HL-60 (cell line): ENCODE measurements at regions not wholly inside any gene's neighbourhood (a gene's known extent, or its start where the extent isn't known, plus 50 kb on each side); places are given as distances from the start of the nearest gene placed in this dataset.

Experiments
- DNase-seq, 2 experiments: peaks; one replicate each; pipeline ENCODE4 v3.0.0-alpha.2; 2010 to 2020; ENCODE audit warnings: low read depth in 1 of 2, low spot score in 1 of 2
- H3K27ac ChIP-seq: fragments of 250-450 bp; sonication (Bioruptor Pico); replicated peaks from 2 replicates; pipeline ENCODE4 v1.5.1; 2020; ENCODE audit warnings: mild to moderate bottlenecking, moderate library complexity
- H3K27me3 ChIP-seq: fragments of 250-450 bp; sonication (Bioruptor Pico); 2 replicates; pipeline ENCODE4 v1.5.1; 2021; ENCODE audit warnings: mild to moderate bottlenecking, moderate library complexity; ENCODE audit not compliant: insufficient read depth, poor library complexity, severe bottlenecking
- H3K4me3 ChIP-seq: replicated peaks from 2 replicates; pipeline ENCODE4 v1.5.1; 2011; ENCODE audit warnings: mild to moderate bottlenecking, control low read depth, low read length; ENCODE audit not compliant: insufficient read depth
- CTCF ChIP-seq: IDR thresholded peaks from one replicate; pipeline ENCODE4 v1.5.1; 2011; ENCODE audit warnings: low read length, control low read depth, inconsistent platforms; ENCODE audit not compliant: insufficient read depth
- GABPA ChIP-seq: IDR thresholded peaks from 2 replicates; pipeline ENCODE4 v1.6.1; 2012; ENCODE audit warnings: low read depth
- POLR2AphosphoS5 ChIP-seq: IDR thresholded peaks from 2 replicates; pipeline ENCODE4 v1.6.1; 2012; ENCODE audit warnings: low read depth
- SPI1 ChIP-seq: IDR thresholded peaks from 2 replicates; pipeline ENCODE4 v1.6.1; 2012; ENCODE audit warnings: low read depth, mild to moderate bottlenecking, borderline replicate concordance
- TF ChIP-seq, protein P1 (sequence below): IDR thresholded peaks from 2 replicates; pipeline ENCODE4 v1.6.1; 2012; ENCODE audit warnings: low read depth; ENCODE audit not compliant: insufficient replicate concordance

- peaks cover 15% of the 10 kb centered on the region for H3K27me3 ChIP-seq
- DNase-seq, result no peak
- TF ChIP-seq CTCF (no peak), POLR2AphosphoS5 (no peak), GABPA (no peak), SPI1 (no peak)
- TF ChIP-seq, protein P1, sequence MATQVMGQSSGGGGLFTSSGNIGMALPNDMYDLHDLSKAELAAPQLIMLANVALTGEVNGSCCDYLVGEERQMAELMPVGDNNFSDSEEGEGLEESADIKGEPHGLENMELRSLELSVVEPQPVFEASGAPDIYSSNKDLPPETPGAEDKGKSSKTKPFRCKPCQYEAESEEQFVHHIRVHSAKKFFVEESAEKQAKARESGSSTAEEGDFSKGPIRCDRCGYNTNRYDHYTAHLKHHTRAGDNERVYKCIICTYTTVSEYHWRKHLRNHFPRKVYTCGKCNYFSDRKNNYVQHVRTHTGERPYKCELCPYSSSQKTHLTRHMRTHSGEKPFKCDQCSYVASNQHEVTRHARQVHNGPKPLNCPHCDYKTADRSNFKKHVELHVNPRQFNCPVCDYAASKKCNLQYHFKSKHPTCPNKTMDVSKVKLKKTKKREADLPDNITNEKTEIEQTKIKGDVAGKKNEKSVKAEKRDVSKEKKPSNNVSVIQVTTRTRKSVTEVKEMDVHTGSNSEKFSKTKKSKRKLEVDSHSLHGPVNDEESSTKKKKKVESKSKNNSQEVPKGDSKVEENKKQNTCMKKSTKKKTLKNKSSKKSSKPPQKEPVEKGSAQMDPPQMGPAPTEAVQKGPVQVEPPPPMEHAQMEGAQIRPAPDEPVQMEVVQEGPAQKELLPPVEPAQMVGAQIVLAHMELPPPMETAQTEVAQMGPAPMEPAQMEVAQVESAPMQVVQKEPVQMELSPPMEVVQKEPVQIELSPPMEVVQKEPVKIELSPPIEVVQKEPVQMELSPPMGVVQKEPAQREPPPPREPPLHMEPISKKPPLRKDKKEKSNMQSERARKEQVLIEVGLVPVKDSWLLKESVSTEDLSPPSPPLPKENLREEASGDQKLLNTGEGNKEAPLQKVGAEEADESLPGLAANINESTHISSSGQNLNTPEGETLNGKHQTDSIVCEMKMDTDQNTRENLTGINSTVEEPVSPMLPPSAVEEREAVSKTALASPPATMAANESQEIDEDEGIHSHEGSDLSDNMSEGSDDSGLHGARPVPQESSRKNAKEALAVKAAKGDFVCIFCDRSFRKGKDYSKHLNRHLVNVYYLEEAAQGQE, result no peak
- H3K4me3 ChIP-seq, result no peak overlapping the region
- H3K27ac ChIP-seq, result no peak overlapping the region
Measured at GRCh38 chr9:89696780-89697179, 92.0 kb downstream of the GADD45G start.

- Histone ChIP-seq H3K27ac (no peak overlapping the region), H3K27me3 (peaks cover 14% of the 10 kb centered on the region), H3K4me3 (no peak overlapping the region)
- TF ChIP-seq CTCF, result no peak
- no peak for TF ChIP-seq SPI1
- no peak for TF ChIP-seq POLR2AphosphoS5
- TF ChIP-seq GABPA, result no peak
- TF ChIP-seq, protein P1, result no peak
- no peak for DNase-seq
Measured at GRCh38 chr9:89697553-89697952, 92.7 kb downstream of the GADD45G start.

DNA sequence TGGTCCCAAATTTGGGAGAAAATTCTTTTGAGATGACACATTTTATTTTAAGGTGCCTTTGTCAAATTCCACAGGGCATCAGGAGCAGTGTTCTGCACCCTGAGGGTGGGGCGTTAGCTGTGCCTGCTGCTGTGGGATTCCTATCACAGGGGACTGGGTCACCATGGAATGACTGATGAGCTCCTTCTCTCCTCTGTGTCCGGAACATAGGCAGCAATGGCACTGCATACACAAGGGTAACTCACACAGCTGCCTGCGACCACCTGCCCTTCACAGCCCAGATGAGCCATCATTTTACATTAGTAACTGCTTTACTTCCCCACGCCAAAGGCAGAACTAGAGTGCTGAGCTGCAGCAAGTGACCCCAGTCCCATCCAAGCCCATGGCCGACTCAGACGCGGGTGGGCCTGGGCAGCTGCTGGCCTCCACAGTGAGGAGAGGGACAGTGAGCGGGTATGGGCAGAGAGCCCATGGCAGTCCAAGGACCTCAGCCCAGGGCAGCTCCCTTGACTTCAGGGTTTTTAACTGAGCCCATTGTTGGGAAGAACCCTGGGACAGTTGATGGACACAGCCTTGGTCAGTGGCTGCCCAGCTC is 93.7 kb downstream of the GADD45G start:
- no peak overlapping the region for H3K4me3 ChIP-seq
- H3K27ac ChIP-seq, result no peak overlapping the region
- TF ChIP-seq GABPA (no peak), SPI1 (no peak)
- TF ChIP-seq, protein P1, result no peak
- peaks cover 11% of the 10 kb centered on the region for H3K27me3 ChIP-seq
- no peak for DNase-seq
